ENCODE measurements at regions not wholly inside any gene's neighbourhood (a gene's known extent, or its start where the extent isn't known, plus 50 kb on each side); places are given as distances from the start of the nearest gene placed in this dataset.

- no peaks in the 10 kb centered on the region for H3K36me3 ChIP-seq
- H3K4me1 ChIP-seq (ENCODE audit: low read depth) = no peaks in the 10 kb centered on the region
- H3K27ac ChIP-seq = no peak overlapping the region
- no peaks in the 10 kb centered on the region for H3K9me3 ChIP-seq (ENCODE audit: low read depth)
- no peak for TF ChIP-seq CTCF (IDR thresholded peaks at IDR 0.05; ENCODE audit: low read depth, low read length)
- DNase-seq (ENCODE audit: low read depth in 1 of 2, low spot score in 1 of 2) = peak in 1 of 2 donors; percentile 0
- H3K27me3 ChIP-seq = no peaks in the 10 kb centered on the region
- H3K4me3 ChIP-seq = no peak overlapping the region
Observed at GRCh38 chr5:44546286-44546685, 157.1 kb upstream of the FGF10 start.

- TF ChIP-seq CTCF (IDR thresholded peaks at IDR 0.05; ENCODE audit: low read depth, low read length) = no peak
- H3K4me1 ChIP-seq (ENCODE audit: low read depth) = peaks cover 4% of the 10 kb centered on the region
- no peaks in the 10 kb centered on the region for H3K27me3 ChIP-seq
- no peaks in the 10 kb centered on the region for H3K9me3 ChIP-seq (ENCODE audit: low read depth)
- H3K4me3 ChIP-seq = no peak overlapping the region
- no peaks in the 10 kb centered on the region for H3K36me3 ChIP-seq
- no peak for DNase-seq (ENCODE audit: low read depth in 1 of 2, low spot score in 1 of 2)
- H3K27ac ChIP-seq = no peak overlapping the region
Observed at GRCh38 chr5:44543511-44543910, 154.3 kb upstream of the FGF10 start.

GRCh38 chr5:44542470-44542869 lies 153.2 kb upstream of the FGF10 start:
- Histone ChIP-seq H3K27me3 (no peaks in the 10 kb centered on the region), H3K36me3 (no peaks in the 10 kb centered on the region), H3K4me1 (ENCODE audit: low read depth) (peaks cover 7% of the 10 kb centered on the region), H3K9me3 (ENCODE audit: low read depth) (no peaks in the 10 kb centered on the region), H3K27ac (no peak overlapping the region), H3K4me3 (no peak overlapping the region)
- TF ChIP-seq CTCF (IDR thresholded peaks at IDR 0.05; ENCODE audit: low read depth, low read length) = no peak
- DNase-seq (ENCODE audit: low read depth in 1 of 2, low spot score in 1 of 2) = no peak

GRCh38 chr5:44539602-44539919 lies 150.3 kb upstream of the FGF10 start:
- peaks cover 7% of the 10 kb centered on the region for H3K4me1 ChIP-seq (ENCODE audit: low read depth)
- H3K36me3 ChIP-seq = no peaks in the 10 kb centered on the region
- H3K27ac ChIP-seq = no peak overlapping the region
- H3K9me3 ChIP-seq (ENCODE audit: low read depth) = no peaks in the 10 kb centered on the region
- no peak for DNase-seq (ENCODE audit: low read depth in 1 of 2, low spot score in 1 of 2)
- no peaks in the 10 kb centered on the region for H3K27me3 ChIP-seq
- no peak for TF ChIP-seq CTCF (IDR thresholded peaks at IDR 0.05; ENCODE audit: low read depth, low read length)
- no peak overlapping the region for H3K4me3 ChIP-seq

- Histone ChIP-seq H3K4me1 (ENCODE audit: low read depth) (peaks cover 7% of the 10 kb centered on the region), H3K27ac (no peak overlapping the region), H3K36me3 (no peaks in the 10 kb centered on the region), H3K27me3 (no peaks in the 10 kb centered on the region), H3K4me3 (no peak overlapping the region), H3K9me3 (ENCODE audit: low read depth) (no peaks in the 10 kb centered on the region)
- TF ChIP-seq CTCF (IDR thresholded peaks at IDR 0.05; ENCODE audit: low read depth, low read length) = no peak
- no peak for DNase-seq (ENCODE audit: low read depth in 1 of 2, low spot score in 1 of 2)
Observed at GRCh38 chr5:44538797-44539601, 149.8 kb upstream of the FGF10 start.
